A673 (cell line): ENCODE measurements at regions not wholly inside any gene's neighbourhood (a gene's known extent, or its start where the extent isn't known, plus 50 kb on each side); places are given as distances from the start of the nearest gene placed in this dataset.

Source experiments
- BruUV-seq: library from RNA; stranded (reverse); fragments of 400-500 nt; replicated peaks from 2 replicates; lab custom pipeline; 2021; lab: Mats Ljungman, UMichigan
- CTCF ChIA-PET: fragments of 300-600 bp; sonication (Branson Sonifier 250); formaldehyde crosslinking; loops from one replicate; lab custom pipeline; 2022; ENCODE audit warnings: antibody characterized with exemption; lab: Charles Lee
- POLR2A ChIA-PET: fragments of 300-600 bp; sonication (Branson Sonifier 250); formaldehyde crosslinking; loops from one replicate; lab custom pipeline; 2022; ENCODE audit warnings: antibody characterized with exemption; ENCODE audit not compliant: low non-redundant PET; lab: Charles Lee
- DNase-seq: peaks from one replicate; pipeline ENCODE4 v3.0.0-alpha.2; 2015; ENCODE audit warnings: low spot score
- H3K27ac ChIP-seq: fragments of 200-600 bp; sonication (generic); 2 replicates; pipeline ENCODE4 v1.5.1; 2016; ENCODE audit warnings: mixed run types, low read depth, mild to moderate bottlenecking, mixed read lengths, antibody characterized with exemption, low read length; ENCODE audit not compliant: poor library complexity, severe bottlenecking
- H3K27me3 ChIP-seq: fragments of 200-600 bp; sonication (generic); replicated peaks from 2 replicates; pipeline ENCODE4 v1.6.1; 2017; ENCODE audit warnings: mixed run types, low read depth, mild to moderate bottlenecking, mixed read lengths, antibody characterized with exemption, low read length; ENCODE audit not compliant: insufficient read depth, poor library complexity
- H3K36me3 ChIP-seq: fragments of 200-600 bp; sonication (generic); 2 replicates; pipeline ENCODE4 v1.6.1; 2016; ENCODE audit warnings: mixed run types, mild to moderate bottlenecking, mixed read lengths, antibody characterized with exemption, low read length; ENCODE audit not compliant: insufficient read depth, poor library complexity, severe bottlenecking
- H3K4me1 ChIP-seq: fragments of 200-600 bp; sonication (generic); 2 replicates; pipeline ENCODE4 v1.6.1; 2017; ENCODE audit warnings: mixed run types, mild to moderate bottlenecking, mixed read lengths, antibody characterized with exemption, low read length; ENCODE audit not compliant: insufficient read depth, poor library complexity, severe bottlenecking
- H3K4me3 ChIP-seq: fragments of 200-600 bp; sonication (generic); 2 replicates; pipeline ENCODE4 v1.5.1; 2016; ENCODE audit warnings: low read depth, mixed run types, mild to moderate bottlenecking, mixed read lengths, low read length; ENCODE audit not compliant: poor library complexity, severe bottlenecking
- H3K9me3 ChIP-seq: fragments of 200-600 bp; sonication (generic); 2 replicates; pipeline ENCODE4 v1.6.1; 2016; ENCODE audit warnings: mixed run types, low read depth, mild to moderate bottlenecking, mixed read lengths, antibody characterized with exemption, low read length; ENCODE audit not compliant: poor library complexity, severe bottlenecking
- EZH2 ChIP-seq: fragments of 200-600 bp; sonication (generic); IDR thresholded peaks from 2 replicates; pipeline ENCODE4 v1.6.1; 2017; ENCODE audit warnings: borderline replicate concordance, low read depth, mild to moderate bottlenecking, mixed read lengths, antibody characterized with exemption, low read length; ENCODE audit not compliant: poor library complexity, severe bottlenecking
- intact Hi-C: fragments of 100-400 bp; cut with micrococcal nuclease; formaldehyde crosslinking; loops from one replicate; pipeline ENCODE4 v1.10.0; 2022; ENCODE audit not compliant: unreplicated experiment
- TF ChIP-seq, protein P1 (sequence below): fragments of 300-800, 200-600 bp; sonication (generic); conservative IDR thresholded peaks from 2 replicates; pipeline ENCODE4 v1.5.1; 2017; ENCODE audit warnings: low read depth, mild to moderate bottlenecking, antibody characterized with exemption, low read length, moderate library complexity, mixed read lengths

DNA sequence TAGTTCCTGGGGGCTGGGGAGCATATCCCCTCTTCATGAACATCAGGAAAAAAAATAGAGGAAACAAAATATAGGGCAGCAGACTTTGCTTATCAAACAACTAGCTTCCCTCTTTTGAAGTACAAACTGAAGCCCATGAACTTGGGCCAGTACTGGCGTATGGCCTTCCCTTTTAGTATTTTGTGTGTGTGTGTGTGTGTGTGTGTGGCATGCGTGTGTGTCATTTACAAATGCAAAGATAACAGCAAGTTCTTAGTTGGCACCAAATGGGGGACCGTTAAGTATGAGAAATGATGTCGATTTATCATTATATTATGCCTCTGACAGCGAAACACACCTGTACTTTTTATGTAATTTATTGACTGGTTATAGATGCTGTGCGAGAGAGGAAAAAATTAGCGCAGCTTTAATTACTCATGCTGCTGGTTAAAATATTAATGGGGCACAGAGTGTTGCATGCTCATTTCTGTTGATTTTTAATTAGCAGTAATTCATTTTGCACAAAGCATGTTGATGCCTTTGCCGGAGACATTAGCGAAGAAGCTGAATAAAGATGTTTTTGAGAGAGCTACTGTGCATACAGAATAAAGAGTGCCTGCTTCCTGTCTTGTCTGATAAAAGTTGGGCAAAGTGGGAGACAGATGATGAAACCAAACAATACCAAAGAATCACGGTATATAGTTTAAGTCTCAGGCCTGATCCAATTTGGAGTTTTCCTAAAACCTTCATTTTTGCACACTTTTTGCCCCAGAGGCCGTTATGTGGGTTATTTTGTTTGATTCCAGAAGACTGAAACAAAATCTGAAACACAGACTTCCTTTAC, 297.1 kb downstream of the SATB1 start:
- TF ChIP-seq, protein P1, sequence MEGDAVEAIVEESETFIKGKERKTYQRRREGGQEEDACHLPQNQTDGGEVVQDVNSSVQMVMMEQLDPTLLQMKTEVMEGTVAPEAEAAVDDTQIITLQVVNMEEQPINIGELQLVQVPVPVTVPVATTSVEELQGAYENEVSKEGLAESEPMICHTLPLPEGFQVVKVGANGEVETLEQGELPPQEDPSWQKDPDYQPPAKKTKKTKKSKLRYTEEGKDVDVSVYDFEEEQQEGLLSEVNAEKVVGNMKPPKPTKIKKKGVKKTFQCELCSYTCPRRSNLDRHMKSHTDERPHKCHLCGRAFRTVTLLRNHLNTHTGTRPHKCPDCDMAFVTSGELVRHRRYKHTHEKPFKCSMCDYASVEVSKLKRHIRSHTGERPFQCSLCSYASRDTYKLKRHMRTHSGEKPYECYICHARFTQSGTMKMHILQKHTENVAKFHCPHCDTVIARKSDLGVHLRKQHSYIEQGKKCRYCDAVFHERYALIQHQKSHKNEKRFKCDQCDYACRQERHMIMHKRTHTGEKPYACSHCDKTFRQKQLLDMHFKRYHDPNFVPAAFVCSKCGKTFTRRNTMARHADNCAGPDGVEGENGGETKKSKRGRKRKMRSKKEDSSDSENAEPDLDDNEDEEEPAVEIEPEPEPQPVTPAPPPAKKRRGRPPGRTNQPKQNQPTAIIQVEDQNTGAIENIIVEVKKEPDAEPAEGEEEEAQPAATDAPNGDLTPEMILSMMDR, result no peak
- TF ChIP-seq EZH2, result no peak
- ChIA-PET CTCF (interaction anchor here (0.6 kb wide), 1 partner anchor 128 kb away, joined by 7 read pairs; no protein-coding TSS in a partner anchor), POLR2A (no interaction called here)
- no peaks in the 10 kb centered on the region for H3K36me3 ChIP-seq
- no peak overlapping the region for H3K4me3 ChIP-seq
- no peak for DNase-seq
- H3K9me3 ChIP-seq, result no peaks in the 10 kb centered on the region
- no peaks in the 10 kb centered on the region for H3K27me3 ChIP-seq
- intact Hi-C loops, result no loop called here
- no peak overlapping the region for H3K27ac ChIP-seq
- no TSS peak for BruUV-seq
- H3K4me1 ChIP-seq, result no peaks in the 10 kb centered on the region

DNA sequence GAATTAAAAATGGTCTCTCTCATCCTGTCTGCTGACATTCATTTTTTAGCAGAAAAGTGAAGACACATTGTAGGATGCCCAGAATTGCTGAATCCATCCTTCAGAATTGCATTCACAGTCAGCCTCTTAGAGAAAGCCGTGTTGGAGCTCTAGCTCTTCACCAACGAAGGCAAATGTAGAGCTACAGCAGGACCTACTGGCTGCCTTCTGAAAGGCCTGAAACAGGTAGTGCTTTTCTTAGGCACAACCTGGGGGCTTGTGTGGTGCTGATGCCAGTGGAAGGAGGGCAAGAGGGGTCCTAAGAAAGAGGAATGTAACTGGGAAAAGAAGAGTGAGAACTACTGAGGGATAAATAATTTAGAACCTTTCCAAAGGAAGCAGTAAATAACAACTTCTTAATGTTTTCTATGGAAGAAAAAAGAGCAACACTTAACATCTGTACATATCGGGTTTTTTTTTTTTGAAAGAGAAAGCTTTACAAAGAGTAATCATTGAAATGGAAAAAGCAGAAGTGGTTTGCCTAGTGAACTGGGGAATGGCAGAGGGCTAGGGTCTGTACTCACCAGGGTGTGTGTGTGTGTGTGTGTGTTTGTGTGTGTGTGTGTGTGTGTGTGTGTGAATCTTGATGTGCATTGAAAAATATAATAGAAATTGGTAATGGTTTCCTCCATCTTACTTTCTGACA, 297.8 kb downstream of the SATB1 start:
- H3K4me3 ChIP-seq, result no peak overlapping the region
- no peaks in the 10 kb centered on the region for H3K4me1 ChIP-seq
- no peaks in the 10 kb centered on the region for H3K9me3 ChIP-seq
- H3K27ac ChIP-seq, result no peak overlapping the region
- intact Hi-C loops, result no loop called here
- POLR2A ChIA-PET, result no interaction called here
- BruUV-seq, result no TSS peak
- CTCF ChIA-PET, result no interaction called here
- TF ChIP-seq, protein P1, result no peak
- TF ChIP-seq EZH2, result no peak
- no peak for DNase-seq
- H3K36me3 ChIP-seq, result no peaks in the 10 kb centered on the region
- H3K27me3 ChIP-seq, result no peaks in the 10 kb centered on the region

DNA sequence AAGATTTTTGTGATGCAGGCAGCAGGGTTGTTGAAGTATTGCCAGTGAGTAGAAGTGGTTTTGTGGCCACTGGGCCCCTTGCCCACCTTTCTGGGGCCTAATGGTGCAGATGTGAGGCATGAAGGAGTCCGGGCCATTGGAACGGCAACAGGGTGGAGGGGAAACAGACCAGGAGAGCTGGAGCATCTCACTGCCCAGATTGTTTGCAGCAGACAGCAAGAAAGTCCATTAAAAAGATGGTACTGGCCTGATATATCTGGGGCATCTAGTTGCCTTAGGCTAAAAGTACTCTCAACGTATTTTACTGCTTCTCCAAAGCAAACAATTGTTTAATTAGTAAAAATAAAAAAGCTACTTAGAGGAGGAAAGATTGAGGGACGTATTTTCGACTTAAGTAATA, 298.4 kb downstream of the SATB1 start:
- Histone ChIP-seq H3K9me3 (no peaks in the 10 kb centered on the region), H3K4me3 (no peak overlapping the region), H3K27ac (no peak overlapping the region), H3K36me3 (no peaks in the 10 kb centered on the region), H3K27me3 (no peaks in the 10 kb centered on the region), H3K4me1 (no peaks in the 10 kb centered on the region)
- no TSS peak for BruUV-seq
- ChIA-PET CTCF (no interaction called here), POLR2A (no interaction called here)
- TF ChIP-seq, protein P1, result no peak
- TF ChIP-seq EZH2, result no peak
- intact Hi-C loops, result no loop called here
- no peak for DNase-seq
